ENCODE measurements at regions not wholly inside any gene's neighbourhood (a gene's known extent, or its start where the extent isn't known, plus 50 kb on each side); places are given as distances from the start of the nearest gene placed in this dataset.

- no peak for TF ChIP-seq SP1 (IDR thresholded peaks at IDR 0.05)
- TF ChIP-seq, protein P1, sequence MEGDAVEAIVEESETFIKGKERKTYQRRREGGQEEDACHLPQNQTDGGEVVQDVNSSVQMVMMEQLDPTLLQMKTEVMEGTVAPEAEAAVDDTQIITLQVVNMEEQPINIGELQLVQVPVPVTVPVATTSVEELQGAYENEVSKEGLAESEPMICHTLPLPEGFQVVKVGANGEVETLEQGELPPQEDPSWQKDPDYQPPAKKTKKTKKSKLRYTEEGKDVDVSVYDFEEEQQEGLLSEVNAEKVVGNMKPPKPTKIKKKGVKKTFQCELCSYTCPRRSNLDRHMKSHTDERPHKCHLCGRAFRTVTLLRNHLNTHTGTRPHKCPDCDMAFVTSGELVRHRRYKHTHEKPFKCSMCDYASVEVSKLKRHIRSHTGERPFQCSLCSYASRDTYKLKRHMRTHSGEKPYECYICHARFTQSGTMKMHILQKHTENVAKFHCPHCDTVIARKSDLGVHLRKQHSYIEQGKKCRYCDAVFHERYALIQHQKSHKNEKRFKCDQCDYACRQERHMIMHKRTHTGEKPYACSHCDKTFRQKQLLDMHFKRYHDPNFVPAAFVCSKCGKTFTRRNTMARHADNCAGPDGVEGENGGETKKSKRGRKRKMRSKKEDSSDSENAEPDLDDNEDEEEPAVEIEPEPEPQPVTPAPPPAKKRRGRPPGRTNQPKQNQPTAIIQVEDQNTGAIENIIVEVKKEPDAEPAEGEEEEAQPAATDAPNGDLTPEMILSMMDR (IDR thresholded peaks at IDR 0.05; ENCODE audit: low read depth, low read length, missing input control), result no peak
- no peak for TF ChIP-seq REST (IDR thresholded peaks at IDR 0.05)
- no peak for TF ChIP-seq JUND (IDR thresholded peaks at IDR 0.05)
- no peak for TF ChIP-seq HNF4A (conservative IDR thresholded peaks at IDR 0.05)
- TF ChIP-seq, protein P2, sequence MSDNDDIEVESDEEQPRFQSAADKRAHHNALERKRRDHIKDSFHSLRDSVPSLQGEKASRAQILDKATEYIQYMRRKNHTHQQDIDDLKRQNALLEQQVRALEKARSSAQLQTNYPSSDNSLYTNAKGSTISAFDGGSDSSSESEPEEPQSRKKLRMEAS (IDR thresholded peaks at IDR 0.05), result no peak
Observed at GRCh38 chr7:45980181-45980905, 59.3 kb upstream of the IGFBP3 start.

All from liver (tissue), 3 donors.